Hepatocyte (in vitro differentiated cells): ENCODE measurements at regions not wholly inside any gene's neighbourhood (a gene's known extent, or its start where the extent isn't known, plus 50 kb on each side); places are given as distances from the start of the nearest gene placed in this dataset.

Experiments used
- DNase-seq: peaks from one replicate; pipeline ENCODE4 v3.0.0-alpha.2; 2016; ENCODE audit warnings: low spot score
- H2AFZ ChIP-seq: fragments of 200-600 bp; sonication (generic); 2 replicates; pipeline ENCODE4 v1.6.0; 2016; ENCODE audit warnings: antibody characterized with exemption, mild to moderate bottlenecking
- H3K27ac ChIP-seq: fragments of 200-600 bp; sonication (generic); 2 replicates; pipeline ENCODE4 v1.5.1; 2016; ENCODE audit warnings: mild to moderate bottlenecking
- H3K27me3 ChIP-seq: fragments of 200-600 bp; sonication (generic); 2 replicates; pipeline ENCODE4 v1.6.1; 2016
- H3K36me3 ChIP-seq: fragments of 200-600 bp; sonication (generic); replicated peaks from 2 replicates; pipeline ENCODE4 v1.5.1; 2016; ENCODE audit warnings: low read depth; ENCODE audit not compliant: insufficient read depth
- H3K4me1 ChIP-seq: fragments of 200-600 bp; sonication (generic); 2 replicates; pipeline ENCODE4 v1.5.1; 2016; ENCODE audit warnings: mild to moderate bottlenecking, moderate library complexity; ENCODE audit not compliant: insufficient read depth
- H3K4me2 ChIP-seq: fragments of 200-600 bp; sonication (generic); 2 replicates; pipeline ENCODE4 v1.6.0; 2016
- H3K4me3 ChIP-seq: fragments of 200-600 bp; sonication (generic); 2 replicates; pipeline ENCODE4 v1.5.1; 2016; ENCODE audit warnings: mild to moderate bottlenecking
- H3K79me2 ChIP-seq: fragments of 200-600 bp; sonication (generic); 2 replicates; pipeline ENCODE4 v1.6.0; 2017; ENCODE audit warnings: mild to moderate bottlenecking
- H3K9me2 ChIP-seq: fragments of 200-600 bp; sonication (generic); replicated peaks from 2 replicates; pipeline ENCODE4 v1.6.0; 2017; ENCODE audit warnings: mild to moderate bottlenecking; ENCODE audit not compliant: insufficient read depth
- H3K9me3 ChIP-seq: fragments of 200-600 bp; sonication (generic); 2 replicates; pipeline ENCODE4 v1.5.1; 2016; ENCODE audit warnings: low read depth, mild to moderate bottlenecking
- H4K20me1 ChIP-seq: fragments of 200-600 bp; sonication (generic); 2 replicates; pipeline ENCODE4 v1.6.0; 2016; ENCODE audit warnings: mild to moderate bottlenecking; ENCODE audit not compliant: insufficient read depth, poor library complexity, severe bottlenecking
- EZH2 ChIP-seq: fragments of 200-600 bp; sonication (generic); IDR thresholded peaks from 2 replicates; pipeline ENCODE4 v1.6.1; 2016; ENCODE audit warnings: antibody characterized with exemption, mild to moderate bottlenecking, borderline replicate concordance
- EZH2phosphoT487 ChIP-seq: fragments of 200-600 bp; sonication (generic); IDR thresholded peaks from one replicate; pipeline ENCODE4 v1.6.1; 2018; ENCODE audit warnings: antibody characterized with exemption, mild to moderate bottlenecking, low read depth, moderate library complexity; ENCODE audit not compliant: unreplicated experiment, severe bottlenecking
- whole genome bisulfite sequencing: methylation state at CpG from one replicate; pipeline ENCODE4 v1.1.6; 2016; ENCODE audit warnings: low lambda C conversion rate; ENCODE audit errors: missing lambda C conversion rate; 5-methylcytosine and 5-hydroxymethylcytosine counted together
- TF ChIP-seq, protein P1 (sequence below): fragments of 200-600 bp; sonication (generic); IDR thresholded peaks from 2 replicates; pipeline ENCODE4 v1.5.1; 2016; ENCODE audit warnings: antibody characterized with exemption, mild to moderate bottlenecking; ENCODE audit not compliant: poor library complexity

- Histone ChIP-seq H3K9me2 (no peaks in the 10 kb centered on the region), H3K4me3 (no peak overlapping the region), H4K20me1 (no peaks in the 10 kb centered on the region), H3K4me2 (no peak overlapping the region), H3K27ac (peak overlapping the region; percentile 16), H3K4me1 (no peaks in the 10 kb centered on the region), H3K27me3 (no peaks in the 10 kb centered on the region), H3K79me2 (no peaks in the 10 kb centered on the region), H2AFZ (no peak overlapping the region), H3K9me3 (no peaks in the 10 kb centered on the region), H3K36me3 (no peaks in the 10 kb centered on the region)
- DNase-seq = no peak
- no peak for TF ChIP-seq EZH2
- TF ChIP-seq, protein P1, sequence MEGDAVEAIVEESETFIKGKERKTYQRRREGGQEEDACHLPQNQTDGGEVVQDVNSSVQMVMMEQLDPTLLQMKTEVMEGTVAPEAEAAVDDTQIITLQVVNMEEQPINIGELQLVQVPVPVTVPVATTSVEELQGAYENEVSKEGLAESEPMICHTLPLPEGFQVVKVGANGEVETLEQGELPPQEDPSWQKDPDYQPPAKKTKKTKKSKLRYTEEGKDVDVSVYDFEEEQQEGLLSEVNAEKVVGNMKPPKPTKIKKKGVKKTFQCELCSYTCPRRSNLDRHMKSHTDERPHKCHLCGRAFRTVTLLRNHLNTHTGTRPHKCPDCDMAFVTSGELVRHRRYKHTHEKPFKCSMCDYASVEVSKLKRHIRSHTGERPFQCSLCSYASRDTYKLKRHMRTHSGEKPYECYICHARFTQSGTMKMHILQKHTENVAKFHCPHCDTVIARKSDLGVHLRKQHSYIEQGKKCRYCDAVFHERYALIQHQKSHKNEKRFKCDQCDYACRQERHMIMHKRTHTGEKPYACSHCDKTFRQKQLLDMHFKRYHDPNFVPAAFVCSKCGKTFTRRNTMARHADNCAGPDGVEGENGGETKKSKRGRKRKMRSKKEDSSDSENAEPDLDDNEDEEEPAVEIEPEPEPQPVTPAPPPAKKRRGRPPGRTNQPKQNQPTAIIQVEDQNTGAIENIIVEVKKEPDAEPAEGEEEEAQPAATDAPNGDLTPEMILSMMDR = no peak
- no peak for TF ChIP-seq EZH2phosphoT487
- WGBS = 71% methylated on average over 6 of the region's 6 CpGs
Observed at GRCh38 chr6:11353921-11354389, 121.5 kb upstream of the NEDD9 start.

- Histone ChIP-seq H3K4me1 (no peaks in the 10 kb centered on the region), H3K27ac (no peak overlapping the region), H3K27me3 (no peaks in the 10 kb centered on the region), H3K79me2 (no peaks in the 10 kb centered on the region), H2AFZ (no peak overlapping the region), H3K4me3 (no peak overlapping the region), H3K9me3 (no peaks in the 10 kb centered on the region), H3K4me2 (no peak overlapping the region), H3K9me2 (no peaks in the 10 kb centered on the region), H3K36me3 (no peaks in the 10 kb centered on the region), H4K20me1 (no peaks in the 10 kb centered on the region)
- 90% methylated on average over 4 of the region's 4 CpGs for WGBS
- TF ChIP-seq EZH2phosphoT487 (no peak), EZH2 (no peak)
- TF ChIP-seq, protein P1 = no peak
- DNase-seq = no peak
Observed at GRCh38 chr6:11350294-11350693, 117.8 kb upstream of the NEDD9 start.

DNA sequence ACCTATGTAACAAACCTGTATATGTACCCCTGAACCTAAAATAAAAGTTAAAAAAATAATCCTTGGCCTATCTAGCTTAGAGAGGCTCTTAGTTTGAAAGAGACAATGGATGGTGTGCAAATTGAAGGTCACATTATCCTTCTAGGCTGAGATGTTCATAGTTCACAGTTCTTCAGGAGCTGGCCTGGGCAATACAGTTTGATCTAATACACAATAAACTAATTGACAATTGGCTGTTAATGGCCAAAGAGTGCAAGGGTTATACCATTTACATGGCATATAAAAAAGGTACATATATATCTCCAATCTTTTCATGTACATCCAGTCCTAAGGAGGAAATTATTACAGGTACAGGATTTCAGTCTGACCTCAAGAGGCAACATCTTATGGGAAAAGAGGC lies 117.4 kb upstream of the NEDD9 start:
- H3K27ac ChIP-seq = no peak overlapping the region
- TF ChIP-seq, protein P1 = no peak
- no peak for TF ChIP-seq EZH2phosphoT487
- no peak for TF ChIP-seq EZH2
- H3K9me2 ChIP-seq = no peaks in the 10 kb centered on the region
- no peak overlapping the region for H3K4me2 ChIP-seq
- H3K4me3 ChIP-seq = no peak overlapping the region
- H3K9me3 ChIP-seq = no peaks in the 10 kb centered on the region
- H3K79me2 ChIP-seq = no peaks in the 10 kb centered on the region
- H4K20me1 ChIP-seq = no peaks in the 10 kb centered on the region
- H3K27me3 ChIP-seq = no peaks in the 10 kb centered on the region
- DNase-seq = no peak
- no peaks in the 10 kb centered on the region for H3K4me1 ChIP-seq
- H3K36me3 ChIP-seq = no peaks in the 10 kb centered on the region
- H2AFZ ChIP-seq = no peak overlapping the region

GRCh38 chr6:11346516-11346915 lies 114.0 kb upstream of the NEDD9 start:
- Histone ChIP-seq H3K9me3 (no peaks in the 10 kb centered on the region), H3K4me3 (no peak overlapping the region), H3K4me2 (no peak overlapping the region), H3K79me2 (no peaks in the 10 kb centered on the region), H3K27me3 (no peaks in the 10 kb centered on the region), H3K9me2 (no peaks in the 10 kb centered on the region), H3K36me3 (no peaks in the 10 kb centered on the region), H3K27ac (no peak overlapping the region), H2AFZ (no peak overlapping the region), H4K20me1 (no peaks in the 10 kb centered on the region), H3K4me1 (no peaks in the 10 kb centered on the region)
- WGBS = 70% methylated on average over 1 of the region's 1 CpG
- DNase-seq = no peak
- TF ChIP-seq EZH2phosphoT487 (no peak), EZH2 (no peak)
- TF ChIP-seq, protein P1 = no peak
